BLaER1 treated with 17β-estradiol and CSF1 and Interleukin-3, amounts not matched to agents 10 nM and 100 nM (cell line): ENCODE measurements at regions not wholly inside any gene's neighbourhood (a gene's known extent, or its start where the extent isn't known, plus 50 kb on each side); places are given as distances from the start of the nearest gene placed in this dataset.

Source experiments
- H3K27ac ChIP-seq, 11 experiments: shearing (Covaris generic); formaldehyde crosslinking; 2 replicates each; pipeline ENCODE4 v1.8.1; 2022
- H3K27me3 ChIP-seq, 11 experiments: shearing (Covaris generic); formaldehyde crosslinking; 2 replicates each; pipeline ENCODE4 v1.8.1; 2022
- H3K36me3 ChIP-seq, 11 experiments: shearing (Covaris generic); formaldehyde crosslinking; 2 replicates each; pipeline ENCODE4 v1.8.1; 2022
- H3K4me1 ChIP-seq, 10 experiments: shearing (Covaris generic); formaldehyde crosslinking; 2 replicates each; pipeline ENCODE4 v1.8.1; 2022
- H3K4me2 ChIP-seq, 11 experiments: shearing (Covaris generic); formaldehyde crosslinking; 2 replicates each; pipeline ENCODE4 v1.8.1; 2022
- H3K4me3 ChIP-seq, 10 experiments: shearing (Covaris generic); formaldehyde crosslinking; 2 replicates each; pipeline ENCODE4 v1.8.1; 2022
- H3K9ac ChIP-seq, 11 experiments: shearing (Covaris generic); formaldehyde crosslinking; 2 replicates each; pipeline ENCODE4 v1.8.1; 2022
- H3K9me3 ChIP-seq, 11 experiments: shearing (Covaris generic); formaldehyde crosslinking; replicated peaks in 1 of 11; 2 replicates each; pipeline ENCODE4 v1.8.1; 2022
- H4K20me1 ChIP-seq, 11 experiments: shearing (Covaris generic); formaldehyde crosslinking; 2 replicates each; pipeline ENCODE4 v1.8.1; 2022
- Cebpa-rat ChIP-seq, 11 experiments: shearing (Covaris generic); IDR thresholded peaks; 2 replicates each; pipeline ENCODE4 v1.8.1; 2022

GRCh38 chr4:63708661-63709060 is 700.6 kb downstream of the TECRL start:
- no peak for TF ChIP-seq Cebpa-rat (IDR thresholded peaks at IDR 0.05)
- no peaks in the 10 kb centered on the region for H3K4me1 ChIP-seq
- H3K4me2 ChIP-seq: no peak overlapping the region
- H4K20me1 ChIP-seq: no peaks in the 10 kb centered on the region
- no peaks in the 10 kb centered on the region for H3K36me3 ChIP-seq
- H3K9ac ChIP-seq: no peak overlapping the region
- no peaks in the 10 kb centered on the region for H3K9me3 ChIP-seq
- H3K4me3 ChIP-seq: no peak overlapping the region
- no peaks in the 10 kb centered on the region for H3K27me3 ChIP-seq
- H3K27ac ChIP-seq: no peak overlapping the region

GRCh38 chr4:63700569-63700968 is 708.7 kb downstream of the TECRL start:
- Histone ChIP-seq H3K9ac (no peak overlapping the region), H4K20me1 (no peaks in the 10 kb centered on the region), H3K4me1 (no peaks in the 10 kb centered on the region), H3K9me3 (no peaks in the 10 kb centered on the region), H3K27ac (no peak overlapping the region), H3K4me3 (no peak overlapping the region), H3K27me3 (no peaks in the 10 kb centered on the region), H3K4me2 (no peak overlapping the region), H3K36me3 (no peaks in the 10 kb centered on the region)
- no peak for TF ChIP-seq Cebpa-rat (IDR thresholded peaks at IDR 0.05)

- Histone ChIP-seq H3K27me3 (no peaks in the 10 kb centered on the region), H3K9me3 (peaks cover 7 to 17% (median 13%) of the 10 kb centered on the region in 11 experiments), H4K20me1 (no peaks in the 10 kb centered on the region), H3K4me3 (no peak overlapping the region), H3K27ac (no peak overlapping the region), H3K4me1 (no peaks in the 10 kb centered on the region), H3K36me3 (no peaks in the 10 kb centered on the region), H3K9ac (no peak overlapping the region), H3K4me2 (no peak overlapping the region)
- TF ChIP-seq Cebpa-rat (IDR thresholded peaks at IDR 0.05): no peak
Measured at GRCh38 chr4:63693321-63693720, 715.9 kb downstream of the TECRL start.

GRCh38 chr4:63678358-63678931 is 730.8 kb downstream of the TECRL start:
- TF ChIP-seq Cebpa-rat (IDR thresholded peaks at IDR 0.05): no peak
- Histone ChIP-seq H3K36me3 (no peaks in the 10 kb centered on the region), H3K4me1 (no peaks in the 10 kb centered on the region), H3K9ac (no peak overlapping the region), H3K9me3 (no peaks in the 10 kb centered on the region), H3K4me3 (no peak overlapping the region), H3K27ac (no peak overlapping the region), H4K20me1 (no peaks in the 10 kb centered on the region), H3K4me2 (no peak overlapping the region), H3K27me3 (no peaks in the 10 kb centered on the region)

- no peak overlapping the region for H3K4me2 ChIP-seq
- no peaks in the 10 kb centered on the region for H3K36me3 ChIP-seq
- H3K4me1 ChIP-seq: no peaks in the 10 kb centered on the region
- no peak for TF ChIP-seq Cebpa-rat (IDR thresholded peaks at IDR 0.05)
- H3K27ac ChIP-seq: no peak overlapping the region
- H3K9ac ChIP-seq: no peak overlapping the region
- no peaks in the 10 kb centered on the region for H3K9me3 ChIP-seq
- H4K20me1 ChIP-seq: no peaks in the 10 kb centered on the region
- no peaks in the 10 kb centered on the region for H3K27me3 ChIP-seq
- no peak overlapping the region for H3K4me3 ChIP-seq
Measured at GRCh38 chr4:63670735-63671134, 738.5 kb downstream of the TECRL start.

- H4K20me1 ChIP-seq: no peaks in the 10 kb centered on the region
- H3K27ac ChIP-seq: no peak overlapping the region
- no peaks in the 10 kb centered on the region for H3K27me3 ChIP-seq
- no peak overlapping the region for H3K4me2 ChIP-seq
- no peaks in the 10 kb centered on the region for H3K9me3 ChIP-seq
- no peak overlapping the region for H3K4me3 ChIP-seq
- no peaks in the 10 kb centered on the region for H3K36me3 ChIP-seq
- H3K9ac ChIP-seq: no peak overlapping the region
- H3K4me1 ChIP-seq: no peaks in the 10 kb centered on the region
- no peak for TF ChIP-seq Cebpa-rat (IDR thresholded peaks at IDR 0.05)
Measured at GRCh38 chr4:63663870-63664269, 745.4 kb downstream of the TECRL start.

- H3K4me3 ChIP-seq: no peak overlapping the region
- H4K20me1 ChIP-seq: no peaks in the 10 kb centered on the region
- H3K9ac ChIP-seq: no peak overlapping the region
- H3K27me3 ChIP-seq: no peaks in the 10 kb centered on the region
- H3K4me2 ChIP-seq: no peak overlapping the region
- H3K27ac ChIP-seq: no peak overlapping the region
- no peaks in the 10 kb centered on the region for H3K36me3 ChIP-seq
- H3K4me1 ChIP-seq: no peaks in the 10 kb centered on the region
- no peaks in the 10 kb centered on the region for H3K9me3 ChIP-seq
- no peak for TF ChIP-seq Cebpa-rat (IDR thresholded peaks at IDR 0.05)
Measured at GRCh38 chr4:63644396-63644795, 764.9 kb downstream of the TECRL start.

GRCh38 chr4:63637270-63637669 is 772.0 kb downstream of the TECRL start:
- Histone ChIP-seq H3K9ac (no peak overlapping the region), H3K4me2 (no peak overlapping the region), H4K20me1 (no peaks in the 10 kb centered on the region), H3K4me3 (no peak overlapping the region), H3K9me3 (no peaks in the 10 kb centered on the region), H3K4me1 (no peaks in the 10 kb centered on the region), H3K27me3 (no peaks in the 10 kb centered on the region), H3K36me3 (no peaks in the 10 kb centered on the region), H3K27ac (no peak overlapping the region)
- TF ChIP-seq Cebpa-rat (IDR thresholded peaks at IDR 0.05): no peak

- Histone ChIP-seq H3K4me2 (no peak overlapping the region), H3K4me1 (no peaks in the 10 kb centered on the region), H4K20me1 (no peaks in the 10 kb centered on the region), H3K27ac (no peak overlapping the region), H3K9ac (no peak overlapping the region), H3K36me3 (no peaks in the 10 kb centered on the region), H3K4me3 (no peak overlapping the region), H3K9me3 (no peaks in the 10 kb centered on the region), H3K27me3 (no peaks in the 10 kb centered on the region)
- no peak for TF ChIP-seq Cebpa-rat (IDR thresholded peaks at IDR 0.05)
Measured at GRCh38 chr4:63632858-63633257, 776.4 kb downstream of the TECRL start.

GRCh38 chr4:63620271-63620670 is 789.0 kb downstream of the TECRL start:
- no peak for TF ChIP-seq Cebpa-rat (IDR thresholded peaks at IDR 0.05)
- H4K20me1 ChIP-seq: no peaks in the 10 kb centered on the region
- no peaks in the 10 kb centered on the region for H3K36me3 ChIP-seq
- no peaks in the 10 kb centered on the region for H3K27me3 ChIP-seq
- H3K4me2 ChIP-seq: no peak overlapping the region
- no peak overlapping the region for H3K27ac ChIP-seq
- no peaks in the 10 kb centered on the region for H3K9me3 ChIP-seq
- no peaks in the 10 kb centered on the region for H3K4me1 ChIP-seq
- no peak overlapping the region for H3K9ac ChIP-seq
- no peak overlapping the region for H3K4me3 ChIP-seq
